SJSA1 (cell line): ENCODE measurements at regions not wholly inside any gene's neighbourhood (a gene's known extent, or its start where the extent isn't known, plus 50 kb on each side); places are given as distances from the start of the nearest gene placed in this dataset.

Experiments used
- DNase-seq, 2 experiments: peaks; one replicate each; pipeline ENCODE4 v3.0.0-alpha.2; 2015 to 2020; ENCODE audit warnings: low spot score in 2 of 2, low read depth in 1 of 2
- H3K27ac ChIP-seq: fragments of 250-450 bp; sonication (Bioruptor Pico); 2 replicates; pipeline ENCODE4 v1.5.1; 2020; ENCODE audit warnings: mild to moderate bottlenecking, moderate library complexity
- H3K27me3 ChIP-seq: fragments of 250-450 bp; sonication (Bioruptor Pico); replicated peaks from 2 replicates; pipeline ENCODE4 v1.5.1; 2020; ENCODE audit warnings: mild to moderate bottlenecking, moderate library complexity
- H3K36me3 ChIP-seq: fragments of 250-450 bp; sonication (Bioruptor Pico); 2 replicates; pipeline ENCODE4 v1.5.1; 2020; ENCODE audit warnings: mild to moderate bottlenecking
- H3K4me1 ChIP-seq: fragments of 250-450 bp; sonication (Bioruptor Pico); replicated peaks from 2 replicates; pipeline ENCODE4 v1.6.1; 2021; ENCODE audit warnings: mild to moderate bottlenecking
- H3K4me3 ChIP-seq: fragments of 250-450 bp; sonication (Bioruptor Pico); 2 replicates; pipeline ENCODE4 v1.5.1; 2020; ENCODE audit warnings: mild to moderate bottlenecking
- H3K9me3 ChIP-seq: fragments of 250-450 bp; sonication (Bioruptor Pico); replicated peaks from 2 replicates; pipeline ENCODE4 v1.5.1; 2020; ENCODE audit warnings: mild to moderate bottlenecking

DNA sequence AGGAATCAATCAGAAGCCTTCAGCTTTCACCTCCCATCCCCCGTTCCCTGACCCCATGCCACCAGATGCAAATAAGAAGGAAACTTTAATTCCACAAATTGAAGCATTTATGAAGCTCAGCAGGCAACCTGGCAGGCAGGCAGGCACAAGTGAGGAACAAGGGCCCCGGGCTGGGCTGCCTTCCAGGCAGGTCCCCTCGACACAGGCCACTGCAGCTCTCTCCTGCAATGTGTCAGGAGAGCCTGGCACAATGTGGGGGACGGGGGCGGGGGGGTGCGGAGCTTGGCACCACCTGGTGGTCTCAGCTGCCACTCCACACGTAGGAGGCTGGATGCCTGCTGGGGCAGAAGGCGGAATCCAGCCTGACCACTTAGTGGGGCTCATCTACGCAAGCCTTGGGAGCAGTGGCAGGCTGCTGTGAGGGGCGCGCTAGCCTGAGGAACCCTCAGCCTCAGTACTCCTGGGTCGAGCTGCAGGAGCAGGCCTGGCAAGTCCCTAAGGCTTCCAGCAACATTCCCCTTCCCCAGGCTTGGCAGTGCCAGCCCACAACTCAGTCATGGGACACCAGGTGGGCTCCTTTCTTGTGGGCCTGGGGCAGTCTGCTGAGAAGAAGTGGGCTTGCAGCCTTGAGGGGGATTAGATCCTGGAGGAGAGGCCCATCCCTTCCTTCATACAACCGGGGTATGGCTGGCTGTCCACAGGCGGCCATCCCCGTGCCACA lies 50.2 kb upstream of the KCNMB1 start:
- H3K27ac ChIP-seq = no peak overlapping the region
- H3K4me1 ChIP-seq = no peaks in the 10 kb centered on the region
- H3K9me3 ChIP-seq = no peaks in the 10 kb centered on the region
- DNase-seq = peak in 1 of 2 experiments; percentile 39
- no peaks in the 10 kb centered on the region for H3K27me3 ChIP-seq
- H3K36me3 ChIP-seq = no peaks in the 10 kb centered on the region
- H3K4me3 ChIP-seq = no peak overlapping the region
